ENCODE measurements at regions not wholly inside any gene's neighbourhood (a gene's known extent, or its start where the extent isn't known, plus 50 kb on each side); places are given as distances from the start of the nearest gene placed in this dataset.
"Not testable (repeated sequence)": the region's sequence is repeated elsewhere in the genome, so short reads cannot be mapped to it uniquely, and the experiment has no call there.

- no peak for DNase-seq (ENCODE audit: low spot score)
- in situ Hi-C loops (cut with MboI; ENCODE audit: low pct_unique_long_range_greater_than_20kb, low sequenced_read_pairs, unreplicated experiment) = no loop called here
- TF ChIP-seq, protein P1, sequence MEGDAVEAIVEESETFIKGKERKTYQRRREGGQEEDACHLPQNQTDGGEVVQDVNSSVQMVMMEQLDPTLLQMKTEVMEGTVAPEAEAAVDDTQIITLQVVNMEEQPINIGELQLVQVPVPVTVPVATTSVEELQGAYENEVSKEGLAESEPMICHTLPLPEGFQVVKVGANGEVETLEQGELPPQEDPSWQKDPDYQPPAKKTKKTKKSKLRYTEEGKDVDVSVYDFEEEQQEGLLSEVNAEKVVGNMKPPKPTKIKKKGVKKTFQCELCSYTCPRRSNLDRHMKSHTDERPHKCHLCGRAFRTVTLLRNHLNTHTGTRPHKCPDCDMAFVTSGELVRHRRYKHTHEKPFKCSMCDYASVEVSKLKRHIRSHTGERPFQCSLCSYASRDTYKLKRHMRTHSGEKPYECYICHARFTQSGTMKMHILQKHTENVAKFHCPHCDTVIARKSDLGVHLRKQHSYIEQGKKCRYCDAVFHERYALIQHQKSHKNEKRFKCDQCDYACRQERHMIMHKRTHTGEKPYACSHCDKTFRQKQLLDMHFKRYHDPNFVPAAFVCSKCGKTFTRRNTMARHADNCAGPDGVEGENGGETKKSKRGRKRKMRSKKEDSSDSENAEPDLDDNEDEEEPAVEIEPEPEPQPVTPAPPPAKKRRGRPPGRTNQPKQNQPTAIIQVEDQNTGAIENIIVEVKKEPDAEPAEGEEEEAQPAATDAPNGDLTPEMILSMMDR (IDR thresholded peaks at IDR 0.05; ENCODE audit: extremely low read depth, insufficient read depth, missing control alignments) = no peak
These were observed 849.2 kb upstream of the HS3ST5 start for GRCh38 chr6:115191989-115192388.

DNA sequence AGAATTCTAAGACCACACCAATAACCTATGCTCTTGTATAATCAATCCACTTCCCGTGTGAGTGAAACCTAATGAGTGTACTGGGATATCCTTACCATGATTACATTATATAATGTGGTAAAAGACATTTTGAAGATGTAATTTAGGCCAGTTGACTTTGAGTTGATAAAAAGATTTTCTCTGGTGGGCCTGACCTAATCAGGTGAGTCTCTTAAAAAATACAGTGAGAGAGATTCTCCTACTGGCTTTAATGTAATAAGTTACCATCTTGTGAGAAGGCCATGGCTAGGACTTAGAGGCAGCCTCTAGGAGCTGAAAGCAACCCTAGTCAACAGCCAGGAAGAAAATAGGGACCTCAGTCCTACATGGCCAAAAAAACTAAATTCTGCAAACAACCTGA, 847.7 kb upstream of the HS3ST5 start:
- in situ Hi-C loops (cut with MboI; ENCODE audit: low pct_unique_long_range_greater_than_20kb, low sequenced_read_pairs, unreplicated experiment) = no loop called here
- DNase-seq (ENCODE audit: low spot score) = no peak
- TF ChIP-seq, protein P1 (IDR thresholded peaks at IDR 0.05; ENCODE audit: extremely low read depth, insufficient read depth, missing control alignments) = no peak

DNA sequence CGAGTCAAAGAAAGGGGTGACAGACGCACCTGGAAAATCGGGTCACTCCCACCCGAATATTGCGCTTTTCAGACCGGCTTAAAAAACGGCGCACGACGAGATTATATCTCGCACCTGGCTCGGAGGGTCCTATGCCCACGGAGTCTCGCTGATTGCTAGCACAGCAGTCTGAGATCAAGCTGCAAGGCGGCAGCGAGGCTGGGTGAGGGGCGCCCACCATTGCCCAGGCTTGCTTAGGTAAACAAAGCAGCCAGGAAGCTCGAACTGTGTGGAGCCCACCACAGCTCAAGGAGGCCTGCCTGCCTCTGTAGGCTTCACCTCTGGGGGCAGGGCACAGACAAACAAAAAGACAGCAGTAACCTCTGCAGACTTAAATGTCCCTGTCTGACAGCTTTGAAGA, 832.6 kb upstream of the HS3ST5 start:
- in situ Hi-C loops (cut with MboI; ENCODE audit: low pct_unique_long_range_greater_than_20kb, low sequenced_read_pairs, unreplicated experiment) = not testable (repeated sequence)

GRCh38 chr6:115165912-115166311, 823.1 kb upstream of the HS3ST5 start:
- in situ Hi-C loops (cut with MboI; ENCODE audit: low pct_unique_long_range_greater_than_20kb, low sequenced_read_pairs, unreplicated experiment); DNase-seq (ENCODE audit: low spot score): not testable (repeated sequence)

More for the DNA sequence above, 832.6 kb upstream of the HS3ST5 start:
- not testable (repeated sequence) for DNase-seq (ENCODE audit: low spot score)

- in situ Hi-C loops (cut with MboI; ENCODE audit: low pct_unique_long_range_greater_than_20kb, low sequenced_read_pairs, unreplicated experiment) = no loop called here
- TF ChIP-seq, protein P1 (IDR thresholded peaks at IDR 0.05; ENCODE audit: extremely low read depth, insufficient read depth, missing control alignments) = no peak
- DNase-seq (ENCODE audit: low spot score) = no peak
These were observed 816.9 kb upstream of the HS3ST5 start for GRCh38 chr6:115159733-115160132.

GRCh38 chr6:115137910-115138309, 795.1 kb upstream of the HS3ST5 start:
- in situ Hi-C loops (cut with MboI; ENCODE audit: low pct_unique_long_range_greater_than_20kb, low sequenced_read_pairs, unreplicated experiment) = no loop called here
- DNase-seq (ENCODE audit: low spot score) = no peak
- TF ChIP-seq, protein P1 (IDR thresholded peaks at IDR 0.05; ENCODE audit: extremely low read depth, insufficient read depth, missing control alignments) = no peak

DNA sequence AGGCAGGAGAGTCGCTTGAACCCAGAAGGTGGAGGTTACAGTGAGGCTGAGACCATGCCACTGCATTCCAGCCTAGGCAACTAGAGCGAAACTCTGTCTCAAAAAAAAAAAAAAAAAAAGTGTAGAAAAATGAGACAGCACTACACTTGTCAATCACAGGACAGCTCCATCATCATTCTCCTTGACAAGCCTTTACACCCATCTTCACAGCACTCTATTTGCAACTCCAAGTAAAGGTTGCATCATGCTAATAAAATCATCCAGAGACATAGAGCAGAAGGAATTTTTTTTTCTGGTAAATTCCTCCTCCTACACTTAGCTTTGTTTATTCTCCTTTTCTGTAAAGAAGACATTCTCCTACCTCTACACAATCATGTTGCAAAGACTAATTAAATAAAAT, 791.0 kb upstream of the HS3ST5 start:
- no peak for DNase-seq (ENCODE audit: low spot score)
- TF ChIP-seq, protein P1 (IDR thresholded peaks at IDR 0.05; ENCODE audit: extremely low read depth, insufficient read depth, missing control alignments) = no peak
- in situ Hi-C loops (cut with MboI; ENCODE audit: low pct_unique_long_range_greater_than_20kb, low sequenced_read_pairs, unreplicated experiment) = no loop called here

All from GM13977 (cell line).